IMR-90 (cell line): ENCODE measurements at regions not wholly inside any gene's neighbourhood (a gene's known extent, or its start where the extent isn't known, plus 50 kb on each side); places are given as distances from the start of the nearest gene placed in this dataset.

Source experiments
- ATAC-seq: fragments of 200-7000 bp; cut with Tn5 transposase; 2 replicates; pipeline ENCODE4 v1.9.1; 2020; ENCODE audit warnings: low read depth, mild to moderate bottlenecking, moderate library complexity
- BruUV-seq: library from RNA; stranded (reverse); fragments of 400-500 nt; replicated peaks from 2 replicates; lab custom pipeline; 2021; lab: Mats Ljungman, UMichigan
- CTCF ChIA-PET: fragments of 300-600 bp; formaldehyde crosslinking; extraction: SDS; loops from one replicate; lab custom pipeline; 2021; ENCODE audit warnings: antibody characterized with exemption; lab: Yijun Ruan, JAX
- POLR2A ChIA-PET: fragments of 300-600 bp; sonication (Branson Sonifier 250); formaldehyde crosslinking; loops from one replicate; lab custom pipeline; 2022; ENCODE audit warnings: antibody characterized with exemption; ENCODE audit not compliant: unreplicated experiment; lab: Charles Lee
- DNase-seq: peaks from one replicate; pipeline ENCODE4 v3.0.0; 2013
- H2AFZ ChIP-seq: replicated peaks from 2 replicates; pipeline ENCODE3; 2013; ENCODE audit warnings: low read length, mild to moderate bottlenecking; ENCODE audit not compliant: poor library complexity
- H2AK5ac ChIP-seq: 2 replicates; pipeline ENCODE4 v1.6.1; 2013; ENCODE audit warnings: low read depth, low read length, inconsistent platforms
- H2AK9ac ChIP-seq: replicated peaks from 2 replicates; pipeline ENCODE3; 2013; ENCODE audit warnings: mild to moderate bottlenecking, low read depth, low read length, moderate library complexity; ENCODE audit not compliant: poor library complexity
- H2BK120ac ChIP-seq: 2 replicates; pipeline ENCODE4 v1.6.1; 2013; ENCODE audit warnings: low read depth, low read length, inconsistent platforms
- H2BK15ac ChIP-seq: 3 replicates; pipeline ENCODE4 v1.6.1; 2013; ENCODE audit warnings: low read depth, low read length, inconsistent platforms
- H2BK20ac ChIP-seq: 2 replicates; pipeline ENCODE4 v1.6.1; 2013; ENCODE audit warnings: low read depth, mild to moderate bottlenecking, inconsistent platforms, low read length, moderate library complexity
- H2BK5ac ChIP-seq: 2 replicates; pipeline ENCODE4 v1.6.1; 2013; ENCODE audit warnings: mild to moderate bottlenecking, low read depth, low read length, inconsistent platforms; ENCODE audit not compliant: poor library complexity, severe bottlenecking
- H3K14ac ChIP-seq: replicated peaks from 2 replicates; pipeline ENCODE4 v1.6.1; 2013; ENCODE audit warnings: low read depth, low read length, inconsistent platforms
- H3K18ac ChIP-seq: 2 replicates; pipeline ENCODE4 v1.6.1; 2013; ENCODE audit warnings: low read depth, low read length, control low read depth
- H3K23ac ChIP-seq: 2 replicates; pipeline ENCODE4 v1.6.1; 2013; ENCODE audit warnings: low read depth, low read length, inconsistent platforms
- H3K27ac ChIP-seq: 2 replicates; pipeline ENCODE4 v1.5.1; 2013; ENCODE audit warnings: mild to moderate bottlenecking, control low read depth, low read length; ENCODE audit not compliant: insufficient read depth
- H3K27me3 ChIP-seq: 2 replicates; pipeline ENCODE4 v1.6.1; 2013; ENCODE audit warnings: low read length; ENCODE audit not compliant: control insufficient read depth, insufficient read depth
- H3K36me3 ChIP-seq: 2 replicates; pipeline ENCODE4 v1.6.1; 2013; ENCODE audit warnings: low read length, mixed read lengths; ENCODE audit not compliant: control insufficient read depth, insufficient read depth
- H3K4ac ChIP-seq: 2 replicates; pipeline ENCODE4 v1.6.1; 2013; ENCODE audit warnings: low read depth, low read length, inconsistent platforms
- H3K4me1 ChIP-seq: 2 replicates; pipeline ENCODE4 v1.6.1; 2013; ENCODE audit warnings: low read length, mixed read lengths; ENCODE audit not compliant: control insufficient read depth, insufficient read depth
- H3K4me2 ChIP-seq: 2 replicates; pipeline ENCODE4 v1.6.1; 2013; ENCODE audit warnings: low read depth, mild to moderate bottlenecking, control low read depth, low read length, moderate library complexity
- H3K4me3 ChIP-seq: 2 replicates; pipeline ENCODE4 v1.5.1; 2013; ENCODE audit warnings: low read depth, mild to moderate bottlenecking, control low read depth, low read length, moderate library complexity; ENCODE audit not compliant: insufficient read depth
- H3K56ac ChIP-seq: 2 replicates; pipeline ENCODE4 v1.6.1; 2013; ENCODE audit warnings: low read length, inconsistent platforms; ENCODE audit not compliant: insufficient read depth; ENCODE audit errors: extremely low read depth
- H3K79me1 ChIP-seq, 2 experiments: 2 replicates each; pipeline ENCODE4 v1.6.1; 2013; ENCODE audit warnings: low read length in 2 of 2, inconsistent platforms in 1 of 2, low read depth in 1 of 2
- H3K9ac ChIP-seq: 2 replicates; pipeline ENCODE4 v1.6.1; 2013; ENCODE audit warnings: low read depth, low read length, control low read depth
- H3K9me1 ChIP-seq: 2 replicates; pipeline ENCODE4 v1.6.1; 2013; ENCODE audit warnings: low read length, inconsistent platforms; ENCODE audit not compliant: insufficient read depth
- H3K9me3 ChIP-seq: 2 replicates; pipeline ENCODE4 v1.6.1; 2013; ENCODE audit warnings: low read length; ENCODE audit not compliant: control insufficient read depth, insufficient read depth
- H4K20me1 ChIP-seq: 2 replicates; pipeline ENCODE4 v1.6.1; 2013; ENCODE audit warnings: low read length, inconsistent platforms; ENCODE audit not compliant: insufficient read depth
- H4K5ac ChIP-seq: 2 replicates; pipeline ENCODE4 v1.6.1; 2013; ENCODE audit warnings: mild to moderate bottlenecking, low read depth, low read length, control low read depth
- H4K8ac ChIP-seq, 2 experiments: 2 replicates each; pipeline ENCODE4 v1.6.1; 2013; ENCODE audit warnings: low read depth in 2 of 2, low read length in 2 of 2, control low read depth in 1 of 2, inconsistent platforms in 1 of 2
- H4K91ac ChIP-seq: 2 replicates; pipeline ENCODE4 v1.6.1; 2013; ENCODE audit warnings: low read depth, low read length, inconsistent platforms; ENCODE audit not compliant: insufficient read depth
- BHLHE40 ChIP-seq: fragments of 150-350 bp; IDR thresholded peaks from 2 replicates; pipeline ENCODE4 v1.6.1; 2016; ENCODE audit warnings: mild to moderate bottlenecking, low read depth, low read length
- CEBPB ChIP-seq: IDR thresholded peaks from 2 replicates; pipeline ENCODE4 v1.6.1; 2012; ENCODE audit warnings: low read depth, low read length, improper control_type of control experiment
- CHD1 ChIP-seq: IDR thresholded peaks from 2 replicates; pipeline ENCODE4 v1.6.1; 2012; ENCODE audit warnings: low read depth, low read length, improper control_type of control experiment
- FOS ChIP-seq: fragments of 150-350 bp; IDR thresholded peaks from 2 replicates; pipeline ENCODE4 v1.6.1; 2016; ENCODE audit warnings: low read depth, low read length
- MAFK ChIP-seq: IDR thresholded peaks from 2 replicates; pipeline ENCODE4 v1.6.1; 2012; ENCODE audit warnings: low read depth, low read length, improper control_type of control experiment
- MAZ ChIP-seq: IDR thresholded peaks from 2 replicates; pipeline ENCODE4 v1.6.1; 2012; ENCODE audit warnings: low read depth, mild to moderate bottlenecking, low read length, improper control_type of control experiment, moderate library complexity, borderline replicate concordance
- NFE2L2 ChIP-seq: fragments of 150-350 bp; IDR thresholded peaks from 2 replicates; pipeline ENCODE4 v1.6.1; 2016; ENCODE audit warnings: low read depth, mild to moderate bottlenecking, low read length
- POLR2A ChIP-seq: IDR thresholded peaks from 2 replicates; pipeline ENCODE4 v1.6.1; 2012; ENCODE audit warnings: mild to moderate bottlenecking, low read depth, low read length
- RAD21 ChIP-seq: IDR thresholded peaks from 2 replicates; pipeline ENCODE4 v1.6.1; 2012; ENCODE audit warnings: low read length, improper control_type of control experiment
- RCOR1 ChIP-seq: IDR thresholded peaks from 2 replicates; pipeline ENCODE4 v1.6.1; 2012; ENCODE audit warnings: mild to moderate bottlenecking, low read length, improper control_type of control experiment; ENCODE audit not compliant: insufficient replicate concordance
- RFX5 ChIP-seq: IDR thresholded peaks from 2 replicates; pipeline ENCODE4 v1.8.0; 2012; ENCODE audit warnings: low read depth, mild to moderate bottlenecking, low read length, moderate library complexity
- WGBS, 2 experiments: methylation state at CpG; one replicate each; pipeline versions ENCODE4 v1.1.5 to v1.1.7; 2013; ENCODE audit warnings: missing lambda C conversion rate in 2 of 2; ENCODE audit not compliant: insufficient read length in 1 of 2; ENCODE audit errors: extremely low coverage in 2 of 2; 5-methylcytosine and 5-hydroxymethylcytosine counted together
- dilution Hi-C: fragments of 300-500 bp; cut with HindIII; formaldehyde crosslinking; loops from one replicate; pipeline ENCODE4 v1.14.3; 2018; ENCODE audit warnings: low sequenced_read_pairs; ENCODE audit not compliant: unreplicated experiment
- in situ Hi-C: fragments of 300-500 bp; cut with MboI; formaldehyde crosslinking; loops from 3 replicates; pipeline ENCODE4 v1.14.3; 2019; ENCODE audit warnings: low sequenced_read_pairs, inconsistent platforms, mixed read lengths
- intact Hi-C: fragments of 100-400 bp; cut with micrococcal nuclease; formaldehyde crosslinking; loops from 2 replicates; pipeline ENCODE4 v1.10.0; 2022
- TF ChIP-seq, protein P1 (sequence below): fragments of 150-350 bp; IDR thresholded peaks from 2 replicates; pipeline ENCODE4 v1.6.1; 2016; ENCODE audit warnings: low read depth, mild to moderate bottlenecking, low read length, moderate library complexity, borderline replicate concordance
- TF ChIP-seq, protein P2 (sequence below): conservative IDR thresholded peaks from 2 replicates; pipeline ENCODE4 v1.5.1; 2012; ENCODE audit warnings: mild to moderate bottlenecking, low read depth, low read length, improper control_type of control experiment
- TF ChIP-seq, protein P3 (sequence below): fragments of 150-350 bp; IDR thresholded peaks from 2 replicates; pipeline ENCODE4 v1.6.1; 2017; ENCODE audit warnings: mild to moderate bottlenecking, antibody characterized with exemption, low read length, low read depth

DNA sequence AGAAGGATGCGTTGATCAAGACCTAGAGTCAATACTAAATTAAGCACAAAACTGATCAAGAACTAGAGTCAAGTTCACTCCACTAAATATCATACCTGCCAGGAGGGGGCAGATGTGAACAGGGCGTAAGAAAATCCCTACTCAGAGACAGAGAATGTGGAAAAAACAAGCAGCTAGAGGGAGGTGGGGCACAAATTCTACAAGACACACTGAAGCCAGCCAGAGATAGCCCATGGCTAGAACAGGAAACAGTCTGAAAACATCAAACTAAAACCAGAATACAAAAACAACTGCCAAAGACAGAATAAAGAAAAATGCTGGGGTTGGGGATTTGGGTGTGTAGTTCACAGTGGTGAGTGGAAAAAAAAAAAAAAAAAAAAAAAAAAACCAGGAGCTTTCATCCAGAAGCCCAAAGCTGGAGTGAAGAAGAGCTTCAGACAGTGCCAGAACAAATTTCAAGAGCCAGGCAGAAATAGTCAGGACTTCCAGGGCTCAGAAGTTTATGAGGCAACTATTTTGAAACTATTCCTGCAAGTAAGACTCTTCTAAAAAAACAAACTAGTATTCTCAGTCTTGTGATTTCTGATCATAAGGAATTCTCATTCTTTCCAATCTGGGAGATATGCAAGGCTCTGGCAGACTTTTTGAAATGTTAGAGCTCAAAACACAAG lies 118.3 kb downstream of the CCDC71L start:
- Histone ChIP-seq H2AK9ac (no peak overlapping the region), H4K91ac (peak overlapping the region; percentile 77), H3K9me1 (peaks cover 6% of the 10 kb centered on the region), H3K36me3 (no peaks in the 10 kb centered on the region), H2BK120ac (peak overlapping the region; percentile 89), H2BK15ac (peak overlapping the region; percentile 91; the same call in 2 of the 3 replicates), H3K56ac (peak overlapping the region; percentile 40; the same call in 1 of the 2 replicates), H3K4me3 (no peak overlapping the region), H2BK20ac (peak overlapping the region; percentile 96), H2AFZ (peak overlapping the region; percentile 48), H3K4ac (peak overlapping the region; percentile 90), H4K5ac (peak overlapping the region; percentile 86), H3K18ac (peak overlapping the region; percentile 87; the same call in 1 of the 2 replicates), H3K4me1 (peaks cover 8% of the 10 kb centered on the region), H3K9ac (peak overlapping the region; percentile 1; the same call in 1 of the 2 replicates), H4K20me1 (no peaks in the 10 kb centered on the region), H3K9me3 (no peaks in the 10 kb centered on the region), H3K4me2 (peak overlapping the region; percentile 50; the same call in 1 of the 2 replicates), H2AK5ac (peak overlapping the region; percentile 81; the same call in 1 of the 2 replicates), H2BK5ac (peak overlapping the region; percentile 83), H3K14ac (peak overlapping the region; percentile 85), H4K8ac (peak overlapping the region; percentile 5 to 87), H3K27me3 (no peaks in the 10 kb centered on the region), H3K23ac (peak overlapping the region; percentile 76; the same call in 1 of the 2 replicates), H3K27ac (peak overlapping the region; percentile 81; the same call in 1 of the 2 replicates), H3K79me1 (no peaks in the 10 kb centered on the region)
- BruUV-seq = no TSS peak
- in situ Hi-C loops = loop anchor here (5.0 kb wide), 1 partner anchor 190 kb away; no protein-coding TSS in a partner anchor
- WGBS, 2 experiments = no CpG with 5 or more reads among the region's 2 CpGs
- dilution Hi-C loops = no loop called here
- peak; percentile 96 for ATAC-seq
- DNase-seq = peak; percentile 89
- intact Hi-C loops = loop anchor here (1.0 kb wide), 3 partner anchors 118 to 366 kb away; no protein-coding TSS in a partner anchor
- ChIA-PET POLR2A (interaction anchor here (0.6 to 0.8 kb wide), 3 partner anchors 18 to 1046 kb away, joined by 3 to 22 read pairs (median 4); no protein-coding TSS in a partner anchor), CTCF (interaction anchor here (0.6 to 2.4 kb wide), 17 partner anchors 26 to 379 kb away, joined by 3 to 25 read pairs (median 4); partner anchors contain the start of gene CCDC71L)
- TF ChIP-seq NFE2L2 (no peak), RFX5 (no peak), MAFK (no peak), MAZ (no peak), BHLHE40 (no peak), CHD1 (no peak), CEBPB (no peak), POLR2A (no peak), RAD21 (peak; percentile 77), FOS (no peak), RCOR1 (no peak)
- TF ChIP-seq, protein P1, sequence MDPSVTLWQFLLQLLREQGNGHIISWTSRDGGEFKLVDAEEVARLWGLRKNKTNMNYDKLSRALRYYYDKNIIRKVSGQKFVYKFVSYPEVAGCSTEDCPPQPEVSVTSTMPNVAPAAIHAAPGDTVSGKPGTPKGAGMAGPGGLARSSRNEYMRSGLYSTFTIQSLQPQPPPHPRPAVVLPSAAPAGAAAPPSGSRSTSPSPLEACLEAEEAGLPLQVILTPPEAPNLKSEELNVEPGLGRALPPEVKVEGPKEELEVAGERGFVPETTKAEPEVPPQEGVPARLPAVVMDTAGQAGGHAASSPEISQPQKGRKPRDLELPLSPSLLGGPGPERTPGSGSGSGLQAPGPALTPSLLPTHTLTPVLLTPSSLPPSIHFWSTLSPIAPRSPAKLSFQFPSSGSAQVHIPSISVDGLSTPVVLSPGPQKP = no peak
- TF ChIP-seq, protein P2, sequence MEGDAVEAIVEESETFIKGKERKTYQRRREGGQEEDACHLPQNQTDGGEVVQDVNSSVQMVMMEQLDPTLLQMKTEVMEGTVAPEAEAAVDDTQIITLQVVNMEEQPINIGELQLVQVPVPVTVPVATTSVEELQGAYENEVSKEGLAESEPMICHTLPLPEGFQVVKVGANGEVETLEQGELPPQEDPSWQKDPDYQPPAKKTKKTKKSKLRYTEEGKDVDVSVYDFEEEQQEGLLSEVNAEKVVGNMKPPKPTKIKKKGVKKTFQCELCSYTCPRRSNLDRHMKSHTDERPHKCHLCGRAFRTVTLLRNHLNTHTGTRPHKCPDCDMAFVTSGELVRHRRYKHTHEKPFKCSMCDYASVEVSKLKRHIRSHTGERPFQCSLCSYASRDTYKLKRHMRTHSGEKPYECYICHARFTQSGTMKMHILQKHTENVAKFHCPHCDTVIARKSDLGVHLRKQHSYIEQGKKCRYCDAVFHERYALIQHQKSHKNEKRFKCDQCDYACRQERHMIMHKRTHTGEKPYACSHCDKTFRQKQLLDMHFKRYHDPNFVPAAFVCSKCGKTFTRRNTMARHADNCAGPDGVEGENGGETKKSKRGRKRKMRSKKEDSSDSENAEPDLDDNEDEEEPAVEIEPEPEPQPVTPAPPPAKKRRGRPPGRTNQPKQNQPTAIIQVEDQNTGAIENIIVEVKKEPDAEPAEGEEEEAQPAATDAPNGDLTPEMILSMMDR = peak; percentile 69
- TF ChIP-seq, protein P3, sequence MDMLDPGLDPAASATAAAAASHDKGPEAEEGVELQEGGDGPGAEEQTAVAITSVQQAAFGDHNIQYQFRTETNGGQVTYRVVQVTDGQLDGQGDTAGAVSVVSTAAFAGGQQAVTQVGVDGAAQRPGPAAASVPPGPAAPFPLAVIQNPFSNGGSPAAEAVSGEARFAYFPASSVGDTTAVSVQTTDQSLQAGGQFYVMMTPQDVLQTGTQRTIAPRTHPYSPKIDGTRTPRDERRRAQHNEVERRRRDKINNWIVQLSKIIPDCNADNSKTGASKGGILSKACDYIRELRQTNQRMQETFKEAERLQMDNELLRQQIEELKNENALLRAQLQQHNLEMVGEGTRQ = no peak
